ENCODE measurements at regions not wholly inside any gene's neighbourhood (a gene's known extent, or its start where the extent isn't known, plus 50 kb on each side); places are given as distances from the start of the nearest gene placed in this dataset.
A peak's percentile ranks its signal among the peaks of the same experiment; 100 is the strongest.

- Mint-ChIP-seq H3K4me3 (no peak overlapping the region), H3K27ac (no peak overlapping the region), H3K9me3 (peaks cover 1 to 36% (median 17%) of the 10 kb centered on the region in 11 donors), H3K4me1 (no peaks in the 10 kb centered on the region), H3K36me3 (peaks cover 0 to 7% (median 0%) of the 10 kb centered on the region in 5 donors), H3K27me3 (peaks cover 0 to 14% (median 8%) of the 10 kb centered on the region in 5 donors)
- ATAC-seq (no peak), DNase-seq (no peak)
- intact Hi-C loops (cut with micrococcal nuclease), result no loop called here
- Histone ChIP-seq H3K9me3 (ENCODE audit: control insufficient read depth in 2 of 3, low read length in 3 of 3) (no peaks in the 10 kb centered on the region), H3K36me3 (ENCODE audit: control insufficient read depth in 2 of 3, insufficient read depth in 3 of 3, low read length in 3 of 3) (no peaks in the 10 kb centered on the region), H3K27me3 (ENCODE audit: control insufficient read depth in 2 of 2, insufficient read depth in 2 of 2, low read length in 2 of 2) (no peaks in the 10 kb centered on the region), H3K4me3 (ENCODE audit: low read length) (no peak overlapping the region), H3K27ac (ENCODE audit: low read depth, low read length) (no peak overlapping the region), H3K4me1 (ENCODE audit: control insufficient read depth in 2 of 2, insufficient read depth in 2 of 2, low read length in 2 of 2) (no peaks in the 10 kb centered on the region)
- ChIA-PET CTCF (no interaction called here), POLR2A (no interaction called here)
Measured at GRCh38 chr5:9781275-9781674, 151.1 kb upstream of the TAS2R1 start.

- peaks cover 0 to 7% (median 0%) of the 10 kb centered on the region in 5 donors for H3K36me3 Mint-ChIP-seq
- intact Hi-C loops (cut with micrococcal nuclease), result no loop called here
- H3K9me3 Mint-ChIP-seq, result peaks cover 1 to 36% (median 17%) of the 10 kb centered on the region in 11 donors
- H3K4me1 Mint-ChIP-seq, result no peaks in the 10 kb centered on the region
- Histone ChIP-seq H3K27ac (ENCODE audit: low read depth, low read length) (no peak overlapping the region), H3K27me3 (ENCODE audit: control insufficient read depth in 2 of 2, insufficient read depth in 2 of 2, low read length in 2 of 2) (no peaks in the 10 kb centered on the region), H3K9me3 (ENCODE audit: control insufficient read depth in 2 of 3, low read length in 3 of 3) (no peaks in the 10 kb centered on the region), H3K4me3 (ENCODE audit: low read length) (no peak overlapping the region), H3K36me3 (ENCODE audit: control insufficient read depth in 2 of 3, insufficient read depth in 3 of 3, low read length in 3 of 3) (no peaks in the 10 kb centered on the region), H3K4me1 (ENCODE audit: control insufficient read depth in 2 of 2, insufficient read depth in 2 of 2, low read length in 2 of 2) (no peaks in the 10 kb centered on the region)
- peaks cover 0 to 13% (median 8%) of the 10 kb centered on the region in 5 donors for H3K27me3 Mint-ChIP-seq
- ChIA-PET POLR2A (no interaction called here), CTCF (no interaction called here)
- DNase-seq (no peak), ATAC-seq (no peak)
- H3K4me3 Mint-ChIP-seq, result no peak overlapping the region
- no peak overlapping the region for H3K27ac Mint-ChIP-seq
Measured at GRCh38 chr5:9780501-9780900, 150.3 kb upstream of the TAS2R1 start.

- intact Hi-C loops (cut with micrococcal nuclease), result no loop called here
- no peaks in the 10 kb centered on the region for H3K4me1 Mint-ChIP-seq
- Histone ChIP-seq H3K4me1 (ENCODE audit: control insufficient read depth in 2 of 2, insufficient read depth in 2 of 2, low read length in 2 of 2) (no peaks in the 10 kb centered on the region), H3K36me3 (ENCODE audit: control insufficient read depth in 2 of 3, insufficient read depth in 3 of 3, low read length in 3 of 3) (no peaks in the 10 kb centered on the region), H3K27me3 (ENCODE audit: control insufficient read depth in 2 of 2, insufficient read depth in 2 of 2, low read length in 2 of 2) (no peaks in the 10 kb centered on the region), H3K9me3 (ENCODE audit: control insufficient read depth in 2 of 3, low read length in 3 of 3) (no peaks in the 10 kb centered on the region), H3K27ac (ENCODE audit: low read depth, low read length) (no peak overlapping the region), H3K4me3 (ENCODE audit: low read length) (no peak overlapping the region)
- H3K27me3 Mint-ChIP-seq, result peaks cover 0 to 6% (median 3%) of the 10 kb centered on the region in 5 donors
- H3K27ac Mint-ChIP-seq, result peak overlapping the region in 1 of 9 donors; percentile 5
- POLR2A ChIA-PET, result no interaction called here
- no peak for DNase-seq
- CTCF ChIA-PET, result no interaction called here
- no peak overlapping the region for H3K4me3 Mint-ChIP-seq
- H3K36me3 Mint-ChIP-seq, result peaks cover 0 to 3% (median 0%) of the 10 kb centered on the region in 5 donors
- ATAC-seq, result no peak
- peaks cover 0 to 29% (median 14%) of the 10 kb centered on the region in 11 donors for H3K9me3 Mint-ChIP-seq
Measured at GRCh38 chr5:9776525-9776924, 146.4 kb upstream of the TAS2R1 start.

GRCh38 chr5:9775339-9775738 is 145.2 kb upstream of the TAS2R1 start:
- H3K27ac Mint-ChIP-seq, result no peak overlapping the region
- ATAC-seq, result no peak
- Histone ChIP-seq H3K9me3 (ENCODE audit: control insufficient read depth in 2 of 3, low read length in 3 of 3) (no peaks in the 10 kb centered on the region), H3K27me3 (ENCODE audit: control insufficient read depth in 2 of 2, insufficient read depth in 2 of 2, low read length in 2 of 2) (no peaks in the 10 kb centered on the region), H3K4me1 (ENCODE audit: control insufficient read depth in 2 of 2, insufficient read depth in 2 of 2, low read length in 2 of 2) (no peaks in the 10 kb centered on the region), H3K4me3 (ENCODE audit: low read length) (no peak overlapping the region), H3K27ac (ENCODE audit: low read depth, low read length) (no peak overlapping the region), H3K36me3 (ENCODE audit: control insufficient read depth in 2 of 3, insufficient read depth in 3 of 3, low read length in 3 of 3) (no peaks in the 10 kb centered on the region)
- intact Hi-C loops (cut with micrococcal nuclease), result no loop called here
- H3K4me1 Mint-ChIP-seq, result no peaks in the 10 kb centered on the region
- H3K9me3 Mint-ChIP-seq, result peaks cover 0 to 17% (median 8%) of the 10 kb centered on the region in 11 donors
- ChIA-PET CTCF (no interaction called here), POLR2A (no interaction called here)
- no peak for DNase-seq
- peaks cover 0 to 6% (median 3%) of the 10 kb centered on the region in 5 donors for H3K27me3 Mint-ChIP-seq
- H3K36me3 Mint-ChIP-seq, result peaks cover 0 to 3% (median 0%) of the 10 kb centered on the region in 5 donors
- no peak overlapping the region for H3K4me3 Mint-ChIP-seq

GRCh38 chr5:9774472-9775079 is 144.4 kb upstream of the TAS2R1 start:
- peaks cover 0 to 14% (median 4%) of the 10 kb centered on the region in 11 donors for H3K9me3 Mint-ChIP-seq
- no peak overlapping the region for H3K4me3 Mint-ChIP-seq
- Histone ChIP-seq H3K4me3 (ENCODE audit: low read length) (no peak overlapping the region), H3K4me1 (ENCODE audit: control insufficient read depth in 2 of 2, insufficient read depth in 2 of 2, low read length in 2 of 2) (no peaks in the 10 kb centered on the region), H3K27me3 (ENCODE audit: control insufficient read depth in 2 of 2, insufficient read depth in 2 of 2, low read length in 2 of 2) (no peaks in the 10 kb centered on the region), H3K36me3 (ENCODE audit: control insufficient read depth in 2 of 3, insufficient read depth in 3 of 3, low read length in 3 of 3) (no peaks in the 10 kb centered on the region), H3K27ac (ENCODE audit: low read depth, low read length) (no peak overlapping the region), H3K9me3 (ENCODE audit: control insufficient read depth in 2 of 3, low read length in 3 of 3) (no peaks in the 10 kb centered on the region)
- POLR2A ChIA-PET, result no interaction called here
- H3K27ac Mint-ChIP-seq, result no peak overlapping the region
- intact Hi-C loops (cut with micrococcal nuclease), result no loop called here
- no peaks in the 10 kb centered on the region for H3K4me1 Mint-ChIP-seq
- peaks cover 0 to 3% (median 0%) of the 10 kb centered on the region in 5 donors for H3K36me3 Mint-ChIP-seq
- peaks cover 0 to 6% (median 3%) of the 10 kb centered on the region in 5 donors for H3K27me3 Mint-ChIP-seq
- ATAC-seq (no peak), DNase-seq (no peak)
- CTCF ChIA-PET, result no interaction called here

GRCh38 chr5:9771079-9771478 is 140.9 kb upstream of the TAS2R1 start:
- Histone ChIP-seq H3K4me1 (ENCODE audit: control insufficient read depth in 2 of 2, insufficient read depth in 2 of 2, low read length in 2 of 2) (no peaks in the 10 kb centered on the region), H3K36me3 (ENCODE audit: control insufficient read depth in 2 of 3, insufficient read depth in 3 of 3, low read length in 3 of 3) (no peaks in the 10 kb centered on the region), H3K4me3 (ENCODE audit: low read length) (no peak overlapping the region), H3K27me3 (ENCODE audit: control insufficient read depth in 2 of 2, insufficient read depth in 2 of 2, low read length in 2 of 2) (no peaks in the 10 kb centered on the region), H3K9me3 (ENCODE audit: control insufficient read depth in 2 of 3, low read length in 3 of 3) (no peaks in the 10 kb centered on the region), H3K27ac (ENCODE audit: low read depth, low read length) (no peak overlapping the region)
- Mint-ChIP-seq H3K36me3 (peaks cover 0 to 4% (median 0%) of the 10 kb centered on the region in 5 donors), H3K4me1 (no peaks in the 10 kb centered on the region), H3K9me3 (peaks cover 0 to 23% (median 5%) of the 10 kb centered on the region in 11 donors), H3K27ac (no peak overlapping the region), H3K27me3 (no peaks in the 10 kb centered on the region), H3K4me3 (no peak overlapping the region)
- ATAC-seq (no peak), DNase-seq (no peak)
- POLR2A ChIA-PET, result no interaction called here
- CTCF ChIA-PET, result no interaction called here
- intact Hi-C loops (cut with micrococcal nuclease), result no loop called here

- Histone ChIP-seq H3K9me3 (ENCODE audit: control insufficient read depth in 2 of 3, low read length in 3 of 3) (no peaks in the 10 kb centered on the region), H3K27me3 (ENCODE audit: control insufficient read depth in 2 of 2, insufficient read depth in 2 of 2, low read length in 2 of 2) (no peaks in the 10 kb centered on the region), H3K27ac (ENCODE audit: low read depth, low read length) (no peak overlapping the region), H3K4me3 (ENCODE audit: low read length) (no peak overlapping the region), H3K36me3 (ENCODE audit: control insufficient read depth in 2 of 3, insufficient read depth in 3 of 3, low read length in 3 of 3) (no peaks in the 10 kb centered on the region), H3K4me1 (ENCODE audit: control insufficient read depth in 2 of 2, insufficient read depth in 2 of 2, low read length in 2 of 2) (no peaks in the 10 kb centered on the region)
- no peaks in the 10 kb centered on the region for H3K27me3 Mint-ChIP-seq
- CTCF ChIA-PET, result no interaction called here
- peaks cover 0 to 4% (median 0%) of the 10 kb centered on the region in 5 donors for H3K36me3 Mint-ChIP-seq
- peaks cover 0 to 23% (median 5%) of the 10 kb centered on the region in 11 donors for H3K9me3 Mint-ChIP-seq
- no peak overlapping the region for H3K27ac Mint-ChIP-seq
- intact Hi-C loops (cut with micrococcal nuclease), result no loop called here
- H3K4me1 Mint-ChIP-seq, result no peaks in the 10 kb centered on the region
- POLR2A ChIA-PET, result no interaction called here
- H3K4me3 Mint-ChIP-seq, result no peak overlapping the region
- ATAC-seq, result peak; percentile 22
- DNase-seq, result no peak
Measured at GRCh38 chr5:9766581-9766980, 136.4 kb upstream of the TAS2R1 start.
